ENCODE measurements at regions not wholly inside any gene's neighbourhood (a gene's known extent, or its start where the extent isn't known, plus 50 kb on each side); places are given as distances from the start of the nearest gene placed in this dataset.

DNA sequence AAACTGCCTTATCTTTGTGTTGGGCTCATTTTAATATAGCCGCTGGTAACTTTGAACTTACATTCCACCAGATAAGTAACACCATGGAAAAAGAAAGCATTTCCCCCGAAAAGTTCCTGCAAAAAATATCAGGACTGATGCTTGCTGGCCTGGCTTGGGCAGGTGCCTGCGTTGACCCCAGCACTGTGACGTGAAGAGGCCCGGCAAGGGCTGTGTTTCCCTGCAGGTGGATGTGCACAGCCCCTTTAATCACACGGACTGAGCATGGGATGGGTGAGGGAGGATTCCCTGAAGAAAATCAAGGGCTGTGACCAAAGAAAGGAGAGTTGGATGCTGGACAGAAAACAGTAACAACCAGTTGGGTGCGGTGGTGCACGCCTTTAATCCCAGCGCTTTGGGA lies 138.2 kb downstream of the NSG2 start:
- TF ChIP-seq, protein P1, sequence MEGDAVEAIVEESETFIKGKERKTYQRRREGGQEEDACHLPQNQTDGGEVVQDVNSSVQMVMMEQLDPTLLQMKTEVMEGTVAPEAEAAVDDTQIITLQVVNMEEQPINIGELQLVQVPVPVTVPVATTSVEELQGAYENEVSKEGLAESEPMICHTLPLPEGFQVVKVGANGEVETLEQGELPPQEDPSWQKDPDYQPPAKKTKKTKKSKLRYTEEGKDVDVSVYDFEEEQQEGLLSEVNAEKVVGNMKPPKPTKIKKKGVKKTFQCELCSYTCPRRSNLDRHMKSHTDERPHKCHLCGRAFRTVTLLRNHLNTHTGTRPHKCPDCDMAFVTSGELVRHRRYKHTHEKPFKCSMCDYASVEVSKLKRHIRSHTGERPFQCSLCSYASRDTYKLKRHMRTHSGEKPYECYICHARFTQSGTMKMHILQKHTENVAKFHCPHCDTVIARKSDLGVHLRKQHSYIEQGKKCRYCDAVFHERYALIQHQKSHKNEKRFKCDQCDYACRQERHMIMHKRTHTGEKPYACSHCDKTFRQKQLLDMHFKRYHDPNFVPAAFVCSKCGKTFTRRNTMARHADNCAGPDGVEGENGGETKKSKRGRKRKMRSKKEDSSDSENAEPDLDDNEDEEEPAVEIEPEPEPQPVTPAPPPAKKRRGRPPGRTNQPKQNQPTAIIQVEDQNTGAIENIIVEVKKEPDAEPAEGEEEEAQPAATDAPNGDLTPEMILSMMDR (IDR thresholded peaks at IDR 0.05), result no peak
- no peak for TF ChIP-seq POLR2A (IDR thresholded peaks at IDR 0.05)

Data from body of pancreas (tissue), 4 donors.